GM12878 (cell line): ENCODE measurements at regions not wholly inside any gene's neighbourhood (a gene's known extent, or its start where the extent isn't known, plus 50 kb on each side); places are given as distances from the start of the nearest gene placed in this dataset.

Experiments
- ATAC-seq: fragments of 200-7000 bp; cut with Tn5 transposase; 3 replicates; pipeline ENCODE4 v1.9.1; 2020; ENCODE audit warnings: mild to moderate bottlenecking, moderate library complexity
- BruUV-seq: library from RNA; stranded (reverse); fragments of 400-500 nt; replicated peaks from 2 replicates; lab custom pipeline; 2021; lab: Mats Ljungman, UMichigan
- CTCF ChIA-PET: fragments of 300-600 bp; sonication (Branson Sonifier 250); formaldehyde crosslinking; extraction: SDS; loops from one replicate; lab custom pipeline; 2021; ENCODE audit warnings: inconsistent platforms; lab: Yijun Ruan, JAX
- POLR2A ChIA-PET: fragments of 350-600 bp; formaldehyde crosslinking; extraction: SDS; loops from one replicate; lab custom pipeline; 2021; ENCODE audit warnings: inconsistent platforms; lab: Charles Lee
- RAD21 ChIA-PET: fragments of 300-600 bp; sonication (Branson Sonifier 250); formaldehyde crosslinking; loops from one replicate; lab custom pipeline; 2023; ENCODE audit warnings: antibody characterized with exemption; ENCODE audit not compliant: unreplicated experiment; lab: Charles Lee
- SMC1A ChIA-PET: fragments of 300-600 bp; sonication (Branson Sonifier 250); formaldehyde crosslinking; loops from one replicate; lab custom pipeline; 2023; ENCODE audit not compliant: unreplicated experiment, uncharacterized antibody; lab: Charles Lee
- DNase-seq: peaks from one replicate; pipeline ENCODE4 v3.0.0-alpha.2; 2011; ENCODE audit warnings: low read depth, low spot score
- FAIRE-seq: peaks from 3 replicates; lab custom pipeline; 2011; peaks lifted over from hg19 to GRCh38; lab: Jason Lieb, UNC
- H2AFZ ChIP-seq: 2 replicates; pipeline ENCODE4 v1.6.0; 2011; ENCODE audit warnings: low read depth, low read length, control low read depth; ENCODE audit not compliant: control insufficient read depth
- H3K27ac ChIP-seq: 2 replicates; pipeline ENCODE4 v1.5.1; 2011; ENCODE audit warnings: control low read depth; ENCODE audit not compliant: control insufficient read depth, insufficient read depth
- H3K27me3 ChIP-seq, 2 experiments: replicated peaks in 1 of 2; 2 replicates each; pipeline versions ENCODE4 v1.6.0 to v1.6.1; 2011; ENCODE audit warnings: low read length in 1 of 2; ENCODE audit not compliant: control insufficient read depth in 2 of 2, insufficient read depth in 2 of 2
- H3K36me3 ChIP-seq, 2 experiments: 2 replicates each; pipeline ENCODE4 v1.5.1; 2011; ENCODE audit warnings: low read length in 1 of 2; ENCODE audit not compliant: control insufficient read depth in 2 of 2, insufficient read depth in 2 of 2
- H3K4me1 ChIP-seq: 2 replicates; pipeline ENCODE4 v1.6.1; 2011; ENCODE audit warnings: mild to moderate bottlenecking, low read length, moderate library complexity, mixed read lengths; ENCODE audit not compliant: control insufficient read depth, insufficient read depth
- H3K4me2 ChIP-seq: 2 replicates; pipeline ENCODE4 v1.6.0; 2011; ENCODE audit warnings: control low read depth; ENCODE audit not compliant: control insufficient read depth, insufficient read depth
- H3K4me3 ChIP-seq: fragments of 200-600 bp; sonication (generic); 2 replicates; pipeline ENCODE4 v1.5.1; 2016
- H3K79me2 ChIP-seq: 2 replicates; pipeline ENCODE4 v1.6.0; 2011; ENCODE audit warnings: low read length; ENCODE audit not compliant: control insufficient read depth, insufficient read depth
- H3K9ac ChIP-seq: 2 replicates; pipeline ENCODE4 v1.8.0; 2011; ENCODE audit warnings: low read length, control low read depth, mixed read lengths; ENCODE audit not compliant: control insufficient read depth, insufficient read depth
- H3K9me3 ChIP-seq: replicated peaks from 3 replicates; pipeline ENCODE4 v1.5.1; 2011; ENCODE audit warnings: mild to moderate bottlenecking, low read length; ENCODE audit not compliant: control insufficient read depth, insufficient read depth
- H4K20me1 ChIP-seq: 2 replicates; pipeline ENCODE4 v1.6.0; 2011; ENCODE audit not compliant: control insufficient read depth, insufficient read depth
- ATF2 ChIP-seq: IDR thresholded peaks from 2 replicates; pipeline ENCODE4 v1.6.1; 2012; ENCODE audit warnings: low read length, inconsistent platforms
- BCL11A ChIP-seq: IDR thresholded peaks from 2 replicates; pipeline ENCODE4 v1.6.1; 2011; ENCODE audit warnings: low read depth, low read length
- CBX5 ChIP-seq: sonication (generic); IDR thresholded peaks from 2 replicates; pipeline ENCODE4 v1.6.1; 2016; ENCODE audit warnings: low read depth, moderate library complexity, mild to moderate bottlenecking, inconsistent platforms
- CHD2 ChIP-seq: IDR thresholded peaks from 2 replicates; pipeline ENCODE4 v1.6.1; 2011; ENCODE audit warnings: low read depth, low read length, improper control_type of control experiment, borderline replicate concordance
- CTCF ChIP-seq, 3 experiments: IDR thresholded peaks in 2 of 3; conservative IDR thresholded peaks in 1 of 3; 2 replicates each; pipeline ENCODE4 v1.5.1; 2011; ENCODE audit warnings: low read depth in 3 of 3, low read length in 3 of 3, mild to moderate bottlenecking in 3 of 3, control low read depth in 2 of 3, moderate library complexity in 2 of 3, inconsistent platforms in 1 of 3, mixed read lengths in 1 of 3; ENCODE audit not compliant: control insufficient read depth in 2 of 3, insufficient read depth in 1 of 3; ENCODE audit errors: extremely low read depth in 1 of 3
- ETV6 ChIP-seq, 2 experiments: fragments of 450-650 bp in 1 of 2; IDR thresholded peaks in 1 of 2; conservative IDR thresholded peaks in 1 of 2; 2 replicates each; pipeline ENCODE4 v1.6.1; 2014; ENCODE audit warnings: antibody characterized with exemption in 1 of 2, borderline replicate concordance in 1 of 2, low read depth in 1 of 2, mild to moderate bottlenecking in 1 of 2, moderate library complexity in 1 of 2
- FOS ChIP-seq: IDR thresholded peaks from 3 replicates; pipeline ENCODE4 v1.6.1; 2011; ENCODE audit warnings: borderline replicate concordance; ENCODE audit not compliant: insufficient read length; ENCODE audit errors: extremely low read depth
- LARP7 ChIP-seq: fragments of 450-650 bp; IDR thresholded peaks from 2 replicates; pipeline ENCODE4 v1.6.1; 2017; ENCODE audit warnings: mild to moderate bottlenecking
- NFXL1 ChIP-seq: fragments of 450-650 bp; IDR thresholded peaks from 2 replicates; pipeline ENCODE4 v1.6.1; 2017; ENCODE audit warnings: antibody characterized with exemption, mild to moderate bottlenecking, borderline replicate concordance
- RAD21 ChIP-seq: IDR thresholded peaks from 2 replicates; pipeline ENCODE4 v1.6.1; 2011; ENCODE audit warnings: mild to moderate bottlenecking, low read depth, low read length, moderate library complexity; ENCODE audit not compliant: insufficient read depth
- RAD51 ChIP-seq: fragments of 450-650 bp; IDR thresholded peaks from 2 replicates; pipeline ENCODE4 v1.6.1; 2016; ENCODE audit warnings: moderate library complexity, mild to moderate bottlenecking, inconsistent platforms
- RELA ChIP-seq: fragments of 450-650 bp; IDR thresholded peaks from 2 replicates; pipeline ENCODE4 v1.8.0; 2014; ENCODE audit warnings: borderline replicate concordance; ENCODE audit not compliant: partially characterized antibody
- SMAD1 ChIP-seq: fragments of 450-650 bp; IDR thresholded peaks from 2 replicates; pipeline ENCODE4 v1.6.1; 2018; ENCODE audit warnings: mild to moderate bottlenecking, low read depth; ENCODE audit not compliant: partially characterized antibody
- ZNF207 ChIP-seq: fragments of 450-650 bp; IDR thresholded peaks from 2 replicates; pipeline ENCODE4 v1.6.1; 2014; ENCODE audit warnings: antibody characterized with exemption, mild to moderate bottlenecking, borderline replicate concordance
- ZNF384 ChIP-seq: IDR thresholded peaks from 2 replicates; pipeline ENCODE4 v1.6.1; 2012; ENCODE audit warnings: low read depth, mild to moderate bottlenecking, low read length, improper control_type of control experiment, borderline replicate concordance
- WGBS: methylation state at CpG from one replicate; pipeline ENCODE4 v1.1.6; 2016; ENCODE audit warnings: low lambda C conversion rate; ENCODE audit not compliant: insufficient replicate concordance, insufficient coverage; ENCODE audit errors: missing lambda C conversion rate; 5-methylcytosine and 5-hydroxymethylcytosine counted together
- in situ Hi-C: fragments of 300-500 bp; cut with MboI; formaldehyde crosslinking; loops from 9 replicates; pipeline ENCODE4 v1.14.3; 2018; ENCODE audit warnings: mixed read lengths
- intact Hi-C: fragments of 100-400 bp; cut with micrococcal nuclease; formaldehyde crosslinking; loops from one replicate; pipeline ENCODE4 v1.14.2; 2022; ENCODE audit not compliant: unreplicated experiment

GRCh38 chr18:77397617-77398016 is 148.0 kb downstream of the GALR1 start:
- TF ChIP-seq ETV6 (conservative IDR thresholded peaks at IDR 0.05 in 1 of 2, IDR thresholded peaks at IDR 0.05 in 1 of 2; ENCODE audit: borderline replicate concordance in 1 of 2, low read depth in 1 of 2) (no peak), RAD51 (no peak), ZNF207 (no peak)
- Histone ChIP-seq H3K4me3 (no peak overlapping the region), H2AFZ (no peak overlapping the region), H3K79me2 (no peaks in the 10 kb centered on the region), H3K27me3 (no peaks in the 10 kb centered on the region), H3K9me3 (no peaks in the 10 kb centered on the region), H3K4me2 (no peak overlapping the region), H3K27ac (no peak overlapping the region), H3K36me3 (no peaks in the 10 kb centered on the region), H3K4me1 (no peaks in the 10 kb centered on the region), H4K20me1 (no peaks in the 10 kb centered on the region), H3K9ac (no peak overlapping the region)
- intact Hi-C loops (no loop called here), in situ Hi-C loops (no loop called here)
- BruUV-seq = no TSS peak
- POLR2A ChIA-PET = no interaction called here
- RAD21 ChIA-PET = no interaction called here
- FAIRE-seq = no peak
- SMC1A ChIA-PET = interaction anchor here (1.1 kb wide), 1 partner anchor 9 kb away, joined by 3 read pairs; no protein-coding TSS in a partner anchor
- ATAC-seq = no peak
- CTCF ChIA-PET = interaction anchor here (1.9 kb wide), 1 partner anchor 594 kb away, joined by 6 read pairs; no protein-coding TSS in a partner anchor
- WGBS = 22% methylated on average over 4 of the region's 4 CpGs
- DNase-seq = no peak

- FAIRE-seq (no peak), ATAC-seq (no peak), DNase-seq (no peak)
- 39% methylated on average over 5 of the region's 5 CpGs for WGBS
- POLR2A ChIA-PET = no interaction called here
- SMC1A ChIA-PET = no interaction called here
- BruUV-seq = no TSS peak
- H2AFZ ChIP-seq = no peak overlapping the region
- no peak overlapping the region for H3K27ac ChIP-seq
- H3K27me3 ChIP-seq = no peaks in the 10 kb centered on the region
- H3K9ac ChIP-seq = no peak overlapping the region
- no peaks in the 10 kb centered on the region for H3K36me3 ChIP-seq
- CTCF ChIA-PET = no interaction called here
- RAD21 ChIA-PET = no interaction called here
- intact Hi-C loops (no loop called here), in situ Hi-C loops (no loop called here)
- H3K9me3 ChIP-seq = no peaks in the 10 kb centered on the region
- no peak overlapping the region for H3K4me2 ChIP-seq
- H4K20me1 ChIP-seq = no peaks in the 10 kb centered on the region
- no peaks in the 10 kb centered on the region for H3K4me1 ChIP-seq
- H3K4me3 ChIP-seq = no peak overlapping the region
- no peaks in the 10 kb centered on the region for H3K79me2 ChIP-seq
- TF ChIP-seq CTCF (IDR thresholded peaks at IDR 0.05 in 2 of 3, conservative IDR thresholded peaks at IDR 0.05 in 1 of 3; ENCODE audit: control insufficient read depth in 2 of 3, extremely low read depth in 1 of 3, insufficient read depth in 1 of 3, low read depth in 3 of 3, low read length in 3 of 3) (no peak), RAD21 (no peak), CHD2 (no peak), FOS (no peak), LARP7 (no peak), RELA (no peak), NFXL1 (no peak), BCL11A (no peak), ATF2 (no peak), ZNF384 (no peak), CBX5 (no peak), SMAD1 (no peak)
Measured at GRCh38 chr18:77400561-77400960, 150.9 kb downstream of the GALR1 start.
